Activated CD8-positive, alpha-beta memory T cell treated with anti-CD3 and anti-CD28 coated beads, Interleukin-2, amount 50 U/mL, for 24 hours (primary cell): ENCODE measurements at regions not wholly inside any gene's neighbourhood (a gene's known extent, or its start where the extent isn't known, plus 50 kb on each side); places are given as distances from the start of the nearest gene placed in this dataset.

Source experiments
- DNase-seq: peaks from one replicate; pipeline ENCODE4 v3.0.0-alpha.2; 2020; ENCODE audit errors: extremely low read depth

DNA sequence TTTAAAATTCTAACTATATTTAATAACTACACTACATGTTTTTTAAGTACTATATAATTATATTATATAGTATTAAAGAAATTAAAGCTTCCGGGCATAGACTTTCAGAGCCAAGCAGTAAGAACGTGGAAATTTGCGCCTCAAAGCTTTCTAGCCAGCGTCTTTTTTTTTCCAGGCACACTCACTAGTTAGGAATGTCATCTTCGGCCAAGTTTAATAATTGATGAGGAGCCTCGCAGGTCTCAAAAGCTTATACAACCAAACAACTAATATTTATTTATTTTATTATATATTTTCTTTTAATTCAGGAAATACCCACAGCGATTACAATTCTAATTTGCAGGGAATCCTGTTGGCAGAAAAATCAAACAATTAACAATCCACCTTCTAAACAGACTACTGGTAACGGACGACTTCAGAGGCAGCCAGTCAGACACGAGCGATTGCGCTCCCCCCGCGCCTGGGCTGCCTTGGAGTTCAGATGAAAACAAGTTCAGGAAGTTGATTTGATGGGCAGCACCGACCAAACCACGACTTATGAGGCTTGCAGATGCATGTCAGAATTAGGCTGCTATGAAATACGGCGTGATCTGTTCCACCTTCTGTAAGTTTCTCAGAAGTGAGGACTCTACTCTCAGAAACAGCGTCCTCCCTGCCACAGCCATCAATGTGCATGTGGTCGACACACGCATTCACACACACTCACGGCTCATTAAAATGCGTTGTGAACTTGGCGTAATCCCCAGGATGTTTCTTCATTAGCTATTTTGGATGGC is 431.8 kb upstream of the MGMT start:
- no peak for DNase-seq

DNA sequence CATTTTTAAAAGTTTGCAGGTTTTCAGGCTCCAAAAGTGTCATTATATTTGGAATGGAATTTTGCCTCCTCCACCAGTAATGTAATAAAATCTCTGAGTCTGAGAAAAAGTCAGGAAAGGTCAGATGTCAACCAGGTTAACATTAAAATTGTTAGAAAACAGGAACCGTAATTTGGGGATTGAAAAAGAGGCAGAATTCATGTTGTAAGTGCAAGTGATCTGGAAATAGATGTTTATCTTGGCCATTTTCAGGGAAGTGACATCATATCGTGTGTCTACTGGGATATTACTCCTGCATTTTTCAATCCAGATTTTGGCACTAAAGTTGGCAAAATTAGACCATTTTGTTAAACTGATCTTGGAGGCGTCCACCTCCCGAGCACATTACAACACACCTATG is 428.5 kb upstream of the MGMT start:
- no peak for DNase-seq

DNA sequence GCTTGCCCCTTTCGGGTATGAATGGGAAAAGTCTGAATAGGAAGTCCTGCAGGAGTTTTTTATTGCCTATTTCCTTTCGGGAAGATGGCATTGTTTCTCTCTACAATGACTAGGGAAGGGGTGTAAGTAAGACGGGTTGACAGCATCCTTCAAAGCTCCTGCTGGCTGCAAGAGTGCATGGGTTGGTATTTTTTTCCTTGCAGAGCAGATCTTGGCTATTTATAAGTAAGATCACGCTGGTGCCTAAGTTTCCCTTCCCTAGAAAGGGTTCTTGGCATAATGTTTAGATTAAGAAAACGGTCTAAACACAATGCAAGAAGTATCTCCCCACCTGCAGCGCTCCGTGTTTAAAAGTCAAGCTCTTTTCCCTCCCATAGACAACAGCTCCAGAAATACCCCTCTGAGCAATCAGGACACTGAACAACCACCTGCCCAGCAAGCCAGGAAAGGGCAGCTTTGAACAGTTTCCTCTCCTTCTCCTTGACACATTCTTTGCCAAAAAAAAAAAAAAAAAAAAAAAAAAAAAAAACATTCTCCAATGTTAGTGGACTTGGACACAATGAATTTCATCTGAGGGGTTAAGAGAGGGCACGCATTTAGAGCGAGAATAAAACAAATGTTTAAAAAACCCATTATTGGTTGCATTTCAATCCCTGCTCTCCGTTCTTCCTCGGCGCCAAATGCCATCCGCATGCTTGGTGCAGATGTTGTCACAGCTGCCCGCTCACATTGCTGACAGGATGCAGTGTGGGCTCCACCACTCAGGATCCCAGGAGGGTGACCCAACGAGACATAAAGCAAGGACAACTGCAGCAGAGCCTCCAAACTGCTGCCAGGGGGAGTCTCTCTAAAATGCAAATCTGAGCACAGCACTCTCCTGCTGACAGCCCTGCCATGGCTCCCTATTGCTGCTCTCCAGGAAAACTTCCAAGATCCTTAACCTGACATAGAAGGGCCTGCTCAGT is 427.4 kb upstream of the MGMT start:
- DNase-seq: no peak

DNA sequence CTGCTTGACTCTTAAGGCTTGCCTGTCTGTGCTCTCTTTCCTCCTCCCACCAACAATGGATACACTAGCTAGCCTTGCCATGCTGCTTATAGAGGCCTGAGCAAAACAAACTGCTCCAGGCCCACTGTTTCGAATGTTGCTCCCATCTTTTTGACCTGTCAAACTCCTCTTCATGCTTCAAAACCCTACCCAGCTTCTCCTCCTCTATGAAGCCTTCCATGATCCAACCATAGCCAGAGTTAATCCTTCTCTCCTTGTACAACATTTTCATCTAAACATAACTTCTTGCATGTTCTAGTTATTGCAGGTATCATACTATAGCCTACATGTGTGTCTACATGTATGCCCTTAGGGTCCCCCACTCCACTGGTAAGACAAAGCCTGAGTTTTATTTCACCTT is 426.7 kb upstream of the MGMT start:
- no peak for DNase-seq

DNA sequence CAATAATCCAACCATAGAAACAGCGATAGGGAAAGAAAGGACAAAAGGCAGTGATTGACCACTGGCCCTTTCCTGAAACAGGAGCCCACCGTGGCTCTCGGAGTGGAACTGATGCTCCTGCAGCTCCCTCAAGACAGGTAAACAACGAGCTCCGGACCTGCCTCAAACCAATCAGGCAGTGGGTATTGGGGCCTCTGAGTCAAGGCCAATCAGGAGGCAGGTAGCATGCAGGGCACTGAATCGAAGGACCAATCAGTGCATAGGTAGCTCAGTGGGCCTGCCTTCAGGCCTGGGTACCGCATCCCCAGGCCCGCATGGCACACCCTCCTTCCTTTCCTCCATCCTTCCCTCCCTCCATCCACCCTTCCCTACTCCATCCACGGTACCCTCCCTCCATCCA is 425.1 kb upstream of the MGMT start:
- no peak for DNase-seq

DNA sequence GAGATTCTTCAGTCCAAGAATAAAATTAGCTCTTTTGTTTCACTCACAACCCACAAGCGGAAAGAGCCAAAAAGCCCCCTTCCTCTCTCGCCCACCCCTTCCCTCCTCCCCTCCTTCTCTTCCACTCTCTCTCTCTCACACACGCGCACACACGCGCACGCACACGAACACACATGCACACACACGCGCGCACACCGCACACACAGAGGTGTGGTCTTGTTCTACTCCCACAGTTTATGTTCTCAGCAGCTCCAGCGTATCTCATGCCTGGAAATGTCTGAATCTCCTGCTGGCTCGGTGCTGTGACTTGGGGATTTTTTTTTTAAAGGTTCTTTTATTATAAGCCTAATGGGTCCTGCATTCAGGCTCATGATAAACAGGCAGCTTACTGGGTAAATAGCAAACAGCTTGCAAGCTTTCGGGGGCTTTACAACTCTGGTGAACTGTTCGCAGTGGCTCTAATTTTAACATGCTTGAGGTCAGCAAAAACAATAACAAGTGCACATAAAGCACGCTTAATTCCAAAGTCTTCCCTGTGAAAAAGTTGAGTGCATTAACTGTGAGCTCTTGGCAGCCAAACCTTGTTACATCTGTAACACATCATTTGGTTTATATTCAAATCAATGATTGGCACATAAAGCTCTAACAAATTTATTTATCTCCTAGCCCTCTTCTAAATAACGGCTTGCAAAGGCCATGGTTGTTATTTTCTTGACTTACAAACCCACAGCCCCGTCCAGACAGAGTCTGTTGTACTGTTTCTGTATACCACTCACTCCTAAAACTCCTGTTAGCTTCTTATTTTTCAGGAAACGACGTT is 424.1 kb upstream of the MGMT start:
- DNase-seq: no peak

DNA sequence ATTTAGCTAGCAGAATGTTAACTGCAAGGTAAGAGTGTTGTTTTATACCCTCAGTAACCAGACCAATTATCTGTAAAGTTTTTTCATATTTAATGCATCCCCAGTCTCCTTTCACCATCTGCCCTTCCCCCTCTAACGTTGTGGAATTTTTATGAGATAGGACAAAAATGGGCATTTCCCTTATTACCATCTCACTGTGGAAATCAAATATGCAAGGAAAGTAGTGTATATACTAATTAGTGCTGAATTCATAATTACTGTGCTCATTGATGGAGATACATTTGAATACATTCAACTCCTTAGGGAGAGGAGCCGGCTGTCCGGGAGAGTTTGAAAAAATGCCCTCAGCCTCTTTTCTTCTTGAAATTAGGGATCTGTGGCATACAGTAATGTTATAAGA is 423.4 kb upstream of the MGMT start:
- no peak for DNase-seq

DNA sequence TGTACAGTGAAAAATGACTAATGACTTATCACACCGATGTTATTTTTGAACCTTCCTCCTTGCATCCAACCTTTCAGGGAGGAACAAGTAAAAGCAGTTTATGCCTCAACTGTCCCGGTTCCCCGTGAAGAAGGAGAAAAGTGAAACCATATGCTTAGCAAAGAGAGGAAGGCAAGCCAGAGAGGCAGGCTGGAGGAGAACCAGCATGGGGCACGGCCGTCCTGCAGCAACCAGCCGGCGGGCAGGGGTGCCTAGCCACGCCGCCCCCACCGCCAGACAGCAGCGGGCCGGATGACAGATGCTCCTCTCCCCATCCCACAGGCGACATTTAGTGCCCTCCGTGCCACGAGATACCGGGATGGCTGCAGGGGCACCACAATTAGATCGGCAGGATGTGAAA is 421.4 kb upstream of the MGMT start:
- DNase-seq: no peak

DNA sequence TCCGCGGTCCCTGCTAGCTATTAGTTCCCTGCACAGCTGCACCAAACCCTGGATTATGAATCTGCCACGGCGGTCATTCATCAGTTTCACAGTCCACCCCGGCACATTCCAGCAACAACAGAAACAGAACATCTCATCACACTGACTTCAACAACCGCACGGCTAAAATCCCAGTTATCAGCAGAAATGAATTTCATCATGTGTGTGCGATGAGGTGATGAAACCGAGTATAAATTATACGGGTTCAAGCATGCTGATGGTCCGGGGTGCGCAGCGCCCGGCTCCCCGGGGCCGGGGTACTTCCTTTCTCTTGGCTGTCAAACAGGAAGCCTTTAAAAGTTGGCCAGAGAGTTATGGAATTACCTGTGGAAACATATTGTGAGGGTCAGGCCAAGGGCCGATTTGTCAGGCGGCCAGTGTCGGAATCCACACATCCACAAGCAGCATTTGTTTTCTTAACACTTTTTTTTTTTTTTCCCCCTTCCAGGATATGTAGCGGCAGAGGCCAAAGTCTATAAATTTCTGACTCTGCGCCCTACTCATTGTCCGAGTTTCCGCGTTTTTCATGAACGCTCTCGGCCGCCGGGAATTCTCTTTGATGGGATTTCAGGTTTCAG is 420.9 kb upstream of the MGMT start:
- no peak for DNase-seq

DNA sequence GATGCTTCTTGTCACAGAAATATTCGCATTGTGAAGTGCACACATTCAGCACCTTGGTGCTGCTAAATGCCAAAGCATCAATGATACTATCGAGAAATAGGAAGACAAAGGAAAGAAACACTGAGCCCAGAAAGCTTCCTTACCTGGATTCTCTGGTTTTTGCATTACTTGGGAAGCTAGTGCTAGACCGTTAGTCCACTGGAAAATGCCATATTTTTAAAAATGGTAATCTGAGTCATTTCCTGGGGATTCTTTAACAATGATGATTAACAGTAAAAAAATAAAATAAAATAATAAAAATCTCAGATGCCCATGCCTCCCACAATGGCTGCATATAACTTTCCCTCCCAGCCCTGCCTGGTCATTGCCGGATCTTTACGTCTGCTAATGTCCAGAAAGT is 420.1 kb upstream of the MGMT start:
- DNase-seq: no peak

DNA sequence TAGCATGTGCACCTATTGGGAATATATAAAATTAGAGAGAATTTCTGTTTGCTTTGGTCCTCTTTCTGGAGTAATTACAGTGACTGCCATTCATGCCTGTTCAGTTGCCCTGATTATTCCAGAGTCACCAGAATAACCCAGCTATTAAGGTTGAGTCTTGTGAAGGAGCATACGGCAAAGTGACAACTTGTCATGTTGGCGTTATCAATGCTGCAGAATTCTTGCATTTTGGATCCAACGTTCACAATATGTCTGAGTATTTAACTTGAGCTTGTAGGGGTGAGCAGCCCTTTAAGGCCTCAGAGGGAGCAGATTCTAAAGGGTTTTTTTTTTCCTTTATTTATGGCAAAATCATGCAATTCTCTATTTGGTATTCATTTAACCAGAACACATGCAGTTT is 419.4 kb upstream of the MGMT start:
- no peak for DNase-seq

DNA sequence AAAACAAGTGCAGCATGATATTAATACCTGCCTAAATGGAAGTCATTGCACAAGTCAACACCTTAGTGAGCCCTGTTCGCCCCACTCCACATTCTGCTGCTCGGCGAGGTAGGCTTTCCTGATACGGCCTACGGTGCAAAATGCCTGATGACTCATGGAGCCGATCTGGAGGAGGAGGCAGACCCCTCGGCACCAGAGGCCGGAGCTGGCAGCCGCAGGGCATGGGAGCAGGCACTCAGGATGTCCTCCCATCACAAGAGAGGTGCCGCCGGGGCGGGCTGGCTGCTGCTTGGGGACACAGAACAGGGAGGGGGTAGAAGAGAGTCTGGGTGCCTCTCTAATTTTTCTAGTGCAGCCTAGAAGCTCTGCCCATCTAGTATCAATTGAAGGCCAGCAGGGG is 418.5 kb upstream of the MGMT start:
- no peak for DNase-seq

DNA sequence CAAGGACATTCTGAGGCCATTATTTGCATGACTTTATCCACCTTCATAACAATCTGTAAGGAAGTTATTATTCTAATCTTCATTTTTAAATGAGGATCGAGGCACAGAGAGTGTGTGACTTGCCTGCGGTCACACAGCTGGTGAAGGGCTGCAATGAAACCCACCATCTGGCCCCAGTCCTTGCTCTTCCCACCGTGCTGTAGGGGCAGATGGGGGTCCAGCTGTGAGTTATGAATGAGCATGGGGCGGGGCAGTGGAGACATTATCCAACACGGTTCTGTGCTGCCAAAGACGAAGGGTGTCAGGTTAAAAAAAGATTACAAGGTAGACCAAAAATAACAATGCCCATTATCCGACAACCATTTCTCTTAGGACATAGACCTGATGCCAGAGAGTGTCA is 417.5 kb upstream of the MGMT start:
- no peak for DNase-seq

DNA sequence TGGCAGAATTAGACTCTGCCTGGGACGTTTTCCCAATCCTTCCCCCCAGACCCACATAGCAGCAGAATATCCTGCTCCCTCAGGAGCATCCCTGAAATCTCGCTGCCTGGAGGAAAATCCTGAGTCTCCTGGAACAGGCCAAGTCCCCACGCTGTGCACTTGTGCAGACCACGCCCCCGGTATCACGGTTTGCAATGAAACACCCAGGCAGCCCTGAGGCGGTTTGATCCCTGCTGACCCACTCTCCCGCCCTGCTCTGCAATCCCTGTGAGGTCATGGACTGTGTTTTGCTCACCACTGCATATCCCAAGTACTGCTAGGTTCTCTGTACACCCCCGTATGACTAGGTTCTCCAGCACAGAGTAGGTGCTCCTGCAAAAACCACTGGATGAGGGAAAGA is 411.8 kb upstream of the MGMT start:
- no peak for DNase-seq

DNA sequence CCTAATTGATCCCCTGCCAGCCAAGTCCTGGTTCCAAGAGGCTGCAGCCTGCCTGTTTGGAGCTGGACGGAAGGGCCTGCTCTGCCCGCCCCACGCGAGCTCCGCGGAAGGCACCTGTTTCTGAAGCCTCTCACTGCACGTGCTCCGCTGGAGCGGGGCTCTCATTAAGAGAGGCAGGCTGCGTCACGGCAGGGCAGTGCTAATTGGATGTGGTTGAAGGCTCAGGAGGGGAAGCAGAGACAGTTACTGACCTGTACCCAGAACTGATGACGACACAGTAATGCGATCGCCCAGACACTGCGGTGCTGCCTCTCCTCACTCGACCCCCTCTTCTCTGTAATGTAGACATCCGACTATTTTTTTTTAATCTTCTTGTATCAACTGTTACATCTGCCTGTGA is 411.1 kb upstream of the MGMT start:
- no peak for DNase-seq

DNA sequence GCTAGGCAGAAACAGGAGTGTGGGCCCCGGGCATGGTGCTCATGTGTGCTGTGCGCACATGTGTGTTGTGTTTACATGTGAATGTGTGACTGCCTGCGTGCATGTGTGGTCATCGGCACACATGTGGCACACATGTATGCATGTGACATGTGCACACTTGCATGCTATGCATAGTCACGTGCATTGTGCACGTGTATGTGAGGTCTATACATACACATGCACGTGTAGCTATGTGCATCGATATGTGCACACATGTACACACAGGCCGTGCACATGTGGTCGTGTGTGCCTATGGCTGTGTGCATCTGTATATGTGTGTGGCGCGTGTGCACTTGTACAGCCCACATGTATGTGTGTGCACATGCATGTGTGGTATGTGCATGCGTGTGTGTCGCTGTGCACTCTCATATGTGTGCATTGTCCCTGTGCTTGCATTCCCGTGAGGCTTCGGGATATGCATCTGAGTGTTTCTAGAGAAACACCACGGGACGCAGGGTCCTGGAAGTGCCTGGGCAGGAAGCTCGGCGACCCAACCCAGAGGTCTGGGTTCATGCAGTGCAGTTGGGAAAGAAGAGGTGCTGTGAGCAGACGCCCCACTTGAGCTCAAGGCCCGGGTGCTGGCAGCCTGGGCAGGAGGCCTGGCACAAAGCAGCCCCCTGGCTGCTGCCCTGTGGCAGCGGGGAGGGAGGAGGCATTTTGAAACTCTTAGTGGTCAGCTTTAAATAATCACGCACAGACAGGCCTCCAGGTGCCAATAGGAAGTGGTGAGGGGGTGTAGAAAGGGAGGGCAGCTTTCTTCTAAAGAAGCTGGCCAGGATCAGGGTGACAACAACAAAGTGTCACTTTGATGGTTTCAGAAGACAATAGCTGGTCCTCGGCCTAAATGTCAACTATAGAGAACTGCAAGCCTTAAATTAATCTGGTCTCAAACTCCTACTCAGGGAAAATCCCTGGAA is 410.0 kb upstream of the MGMT start:
- DNase-seq: no peak

DNA sequence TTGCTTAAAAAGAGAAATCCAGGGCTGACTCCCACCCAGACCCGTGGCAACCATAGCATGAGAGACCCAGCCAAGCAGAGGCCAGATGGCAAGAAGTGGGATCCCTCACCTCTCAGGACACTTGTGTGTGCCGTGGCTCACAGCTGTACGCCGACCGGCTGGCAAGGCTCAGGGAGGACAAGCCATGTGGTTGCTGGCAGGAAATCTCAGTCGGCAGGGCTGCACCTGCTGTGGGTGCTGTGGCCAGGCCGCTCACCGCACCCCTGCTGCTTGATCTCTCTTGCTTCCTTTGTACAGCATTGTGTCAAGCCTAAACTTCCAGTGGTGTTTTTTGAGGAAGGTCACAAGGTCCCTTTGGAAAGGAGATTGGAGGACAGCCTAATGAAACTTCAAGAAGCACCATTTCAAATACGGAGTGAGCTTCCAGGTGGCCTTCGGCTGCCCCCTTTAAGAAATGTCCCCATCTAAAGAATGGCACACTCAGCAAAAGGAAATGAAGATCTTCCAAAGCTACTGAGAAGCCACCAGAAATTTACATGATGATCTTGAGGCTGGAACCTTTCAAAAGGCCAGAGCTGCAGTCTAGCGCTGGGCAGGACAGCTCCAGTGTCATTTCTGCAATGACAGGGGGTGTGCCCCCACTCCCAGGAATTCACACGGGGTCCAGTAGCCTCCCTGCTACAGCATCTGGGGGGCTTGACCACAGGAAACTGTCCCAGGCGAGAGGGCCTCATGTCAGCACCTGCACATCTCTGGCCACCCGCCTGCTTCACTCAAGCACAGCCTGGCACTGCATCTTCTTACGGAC is 409.0 kb upstream of the MGMT start:
- no peak for DNase-seq

DNA sequence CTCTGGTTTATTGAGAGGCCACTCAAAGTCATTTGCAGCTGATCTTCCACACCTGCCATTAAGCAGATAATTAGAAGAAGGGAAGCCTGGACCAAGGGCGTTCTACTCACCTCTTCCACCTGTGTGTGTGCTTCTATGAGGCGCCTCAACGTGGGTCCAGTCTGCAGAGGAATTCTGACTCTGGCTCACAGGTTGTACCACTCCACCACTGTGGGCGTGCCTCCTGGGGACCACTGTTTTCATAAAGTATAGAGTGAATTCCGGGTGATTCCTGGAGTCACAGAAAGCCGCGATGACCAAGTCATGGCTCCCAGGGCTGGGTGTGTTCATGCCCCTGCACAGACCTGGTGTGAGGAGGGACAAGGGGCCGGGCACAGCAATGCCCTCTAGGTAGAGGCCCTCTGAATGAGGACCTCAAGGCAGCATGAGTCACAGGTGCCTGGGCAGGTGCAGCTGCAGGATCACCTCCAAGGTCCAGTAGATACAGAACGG is 408.3 kb upstream of the MGMT start:
- DNase-seq: no peak

DNA sequence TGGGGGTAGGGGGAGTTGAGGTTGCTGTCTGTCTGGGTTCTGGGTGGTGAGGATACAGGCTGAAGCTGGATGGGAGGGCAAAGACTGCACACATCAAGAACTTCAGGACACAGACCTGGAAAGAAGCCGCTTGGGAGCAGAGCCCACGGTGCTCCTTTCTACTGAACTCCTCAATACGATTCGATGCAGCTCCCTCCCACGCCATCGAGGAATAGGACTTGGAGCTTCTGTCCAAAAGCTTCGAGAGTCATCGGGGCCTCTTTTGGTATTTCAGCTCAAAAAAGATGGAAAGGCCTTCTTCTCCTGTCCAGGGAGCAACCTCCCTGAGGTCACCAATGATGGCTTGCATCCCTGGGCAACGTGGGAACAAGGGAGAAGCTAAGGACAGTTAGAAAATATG is 407.1 kb upstream of the MGMT start:
- no peak for DNase-seq

DNA sequence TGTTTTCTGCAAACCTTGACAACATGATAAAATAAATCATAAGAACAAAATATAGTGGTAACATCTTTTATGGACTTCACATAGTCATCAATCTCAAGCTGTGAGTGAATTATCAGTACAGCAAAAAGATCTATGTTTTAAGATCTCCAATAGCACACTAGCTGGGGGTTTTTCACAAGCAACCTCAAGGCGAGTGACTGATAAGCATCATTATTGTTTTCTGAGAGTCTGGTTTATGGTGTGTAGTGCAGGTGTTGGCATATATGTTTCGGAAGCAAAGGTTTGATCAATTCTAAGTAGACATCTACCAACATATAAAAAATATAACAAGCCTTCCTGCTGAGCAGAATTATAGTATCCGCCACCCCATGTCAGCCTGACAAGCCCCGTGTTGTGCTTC is 403.8 kb upstream of the MGMT start:
- no peak for DNase-seq
